ENCODE measurements at regions not wholly inside any gene's neighbourhood (a gene's known extent, or its start where the extent isn't known, plus 50 kb on each side); places are given as distances from the start of the nearest gene placed in this dataset.

DNA sequence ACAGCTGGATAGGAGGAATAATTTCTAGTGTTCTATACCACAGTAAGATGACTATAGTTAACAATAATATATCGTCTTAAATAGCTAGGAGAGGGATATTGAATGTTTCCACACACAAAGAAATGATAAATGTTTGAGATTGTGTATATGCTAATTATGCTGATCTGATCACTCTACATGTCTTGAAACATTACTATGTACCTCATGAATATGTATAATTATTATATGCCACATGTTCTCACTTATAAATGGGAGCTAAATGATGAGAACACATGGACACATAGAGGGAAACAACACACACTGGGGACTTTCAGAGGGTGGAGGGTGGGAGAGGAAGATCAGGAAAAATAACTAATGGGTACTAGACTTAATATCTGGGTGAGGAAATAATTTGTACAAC lies 53.2 kb upstream of the MAGEA4 start:
- TF ChIP-seq, protein P1, sequence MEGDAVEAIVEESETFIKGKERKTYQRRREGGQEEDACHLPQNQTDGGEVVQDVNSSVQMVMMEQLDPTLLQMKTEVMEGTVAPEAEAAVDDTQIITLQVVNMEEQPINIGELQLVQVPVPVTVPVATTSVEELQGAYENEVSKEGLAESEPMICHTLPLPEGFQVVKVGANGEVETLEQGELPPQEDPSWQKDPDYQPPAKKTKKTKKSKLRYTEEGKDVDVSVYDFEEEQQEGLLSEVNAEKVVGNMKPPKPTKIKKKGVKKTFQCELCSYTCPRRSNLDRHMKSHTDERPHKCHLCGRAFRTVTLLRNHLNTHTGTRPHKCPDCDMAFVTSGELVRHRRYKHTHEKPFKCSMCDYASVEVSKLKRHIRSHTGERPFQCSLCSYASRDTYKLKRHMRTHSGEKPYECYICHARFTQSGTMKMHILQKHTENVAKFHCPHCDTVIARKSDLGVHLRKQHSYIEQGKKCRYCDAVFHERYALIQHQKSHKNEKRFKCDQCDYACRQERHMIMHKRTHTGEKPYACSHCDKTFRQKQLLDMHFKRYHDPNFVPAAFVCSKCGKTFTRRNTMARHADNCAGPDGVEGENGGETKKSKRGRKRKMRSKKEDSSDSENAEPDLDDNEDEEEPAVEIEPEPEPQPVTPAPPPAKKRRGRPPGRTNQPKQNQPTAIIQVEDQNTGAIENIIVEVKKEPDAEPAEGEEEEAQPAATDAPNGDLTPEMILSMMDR (conservative IDR thresholded peaks at IDR 0.05 in 1 of 2, IDR thresholded peaks at IDR 0.05 in 1 of 2; ENCODE audit: low read depth in 1 of 2, low read length in 2 of 2): no peak
- TF ChIP-seq EZH2 (IDR thresholded peaks at IDR 0.05; ENCODE audit: low read length, missing control alignments): no peak

All from fibroblast of lung (primary cell).